Heart right ventricle (tissue), 16 donors: ENCODE measurements at regions not wholly inside any gene's neighbourhood (a gene's known extent, or its start where the extent isn't known, plus 50 kb on each side); places are given as distances from the start of the nearest gene placed in this dataset.

Experiments used
- ATAC-seq, 8 donors: fragments of 200-7000 bp; cut with Tn5 transposase; one replicate each; pipeline ENCODE4 v1.9.1; 2020; ENCODE audit warnings: mild to moderate bottlenecking in 8 of 8, moderate library complexity in 8 of 8, moderate number of reproducible peaks in 1 of 8
- DNase-seq, 2 donors: peaks; one replicate each; pipeline ENCODE4 v3.0.0-alpha.2; 2020
- H3K27ac ChIP-seq, 10 donors: fragments of 200-600 bp; sonication (generic) in 2 of 10; one replicate each; pipeline versions ENCODE4 v1.5.0 to v1.8.0; 2020 to 2022; ENCODE audit warnings: mild to moderate bottlenecking in 3 of 10
- H3K27me3 ChIP-seq, 7 donors: fragments of 200-600 bp; one replicate each; pipeline ENCODE4 v1.8.0; 2021 to 2022; ENCODE audit warnings: mild to moderate bottlenecking in 2 of 7
- H3K36me3 ChIP-seq, 9 donors: fragments of 200-600 bp; sonication (generic) in 1 of 9; one replicate each; pipeline versions ENCODE4 v1.5.0 to v1.8.0; 2020 to 2022; ENCODE audit warnings: mild to moderate bottlenecking in 2 of 9
- H3K4me1 ChIP-seq, 9 donors: fragments of 200-600 bp; sonication (generic) in 1 of 9; one replicate each; pipeline versions ENCODE4 v1.5.0 to v1.8.0; 2020 to 2022; ENCODE audit warnings: mild to moderate bottlenecking in 4 of 9
- H3K4me3 ChIP-seq, 10 donors: fragments of 200-600 bp; sonication (generic) in 2 of 10; one replicate each; pipeline versions ENCODE4 v1.5.0 to v1.8.0; 2020 to 2022; ENCODE audit warnings: mild to moderate bottlenecking in 7 of 10, moderate library complexity in 2 of 10
- H3K9me3 ChIP-seq, 11 donors: fragments of 200-600 bp in 10 of 11; sonication (generic) in 2 of 11; one replicate each; pipeline versions ENCODE4 v1.5.0 to v1.8.0; 2013 to 2022; ENCODE audit warnings: mild to moderate bottlenecking in 2 of 11, control low read depth in 1 of 11, moderate library complexity in 1 of 11
- WGBS, 2 donors: extraction: QIAGEN DNeasy Blood & Tissue Kit; methylation state at CpG; one replicate each; pipeline ENCODE4 v1.1.7; 2013; ENCODE audit warnings: inconsistent platforms in 1 of 2; 5-methylcytosine and 5-hydroxymethylcytosine counted together
- intact Hi-C, 10 donors: fragments of 100-400 bp; cut with DNase I; formaldehyde crosslinking; loops; one replicate each; pipeline versions ENCODE4 v1.11.1 to v1.14.2; 2022
- TF ChIP-seq, protein P1 (sequence below), 9 donors: fragments of 200-600 bp; sonication (generic) in 2 of 9; IDR thresholded peaks; one replicate each; pipeline versions ENCODE4 v1.5.0 to v1.8.0; 2021 to 2022; ENCODE audit warnings: antibody characterized with exemption in 9 of 9, mild to moderate bottlenecking in 5 of 9, moderate library complexity in 1 of 9
- donor health status: Arrhythmogenic right ventricular cardiomyopathy.
- donor health status: ischemic (EF 13 %, LVEDD 7.1; RV severe dilation, severe dysfunction).
- donor health status: healthy with polysubstance abuse.
- donor health status: DM: no; HTN: yes; CAD: no.
- donor health status: DM: no; HTN: no; CAD: no.
- donor health status: ischemic (EF 25% LVEDD 6.9; RV normal size, moderate dysfunction).
- donor health status: ischemic (EF 25% LVEDD 5.7; RV mildly dilated, moderate dysfunction).
- donor health status: healthy.
- donor health status: DM: yes; HTN: yes; CAD: no.
- donor health status: Ischemic cardiomyopathy.
- donor health status: ischemic (EF 35%, LVEDD 5.7; RV mildly dilated, moderate dysfunction).
- donor health status: nonischemic (EF 11% LVEDD 7.7; RV severe dilation, severe dysfunction).
- donor health status: DM: yes; HTN: yes; CAD: no.
- donor health status: PGD.
- donor health status: ischemic (EF 29% LVEDD 5.4; RV normal size, mild dysfunction).
- donor health status: nonischemic (EF 23%, LVEDD 6.1; RV moderate dilation, normal function).

DNA sequence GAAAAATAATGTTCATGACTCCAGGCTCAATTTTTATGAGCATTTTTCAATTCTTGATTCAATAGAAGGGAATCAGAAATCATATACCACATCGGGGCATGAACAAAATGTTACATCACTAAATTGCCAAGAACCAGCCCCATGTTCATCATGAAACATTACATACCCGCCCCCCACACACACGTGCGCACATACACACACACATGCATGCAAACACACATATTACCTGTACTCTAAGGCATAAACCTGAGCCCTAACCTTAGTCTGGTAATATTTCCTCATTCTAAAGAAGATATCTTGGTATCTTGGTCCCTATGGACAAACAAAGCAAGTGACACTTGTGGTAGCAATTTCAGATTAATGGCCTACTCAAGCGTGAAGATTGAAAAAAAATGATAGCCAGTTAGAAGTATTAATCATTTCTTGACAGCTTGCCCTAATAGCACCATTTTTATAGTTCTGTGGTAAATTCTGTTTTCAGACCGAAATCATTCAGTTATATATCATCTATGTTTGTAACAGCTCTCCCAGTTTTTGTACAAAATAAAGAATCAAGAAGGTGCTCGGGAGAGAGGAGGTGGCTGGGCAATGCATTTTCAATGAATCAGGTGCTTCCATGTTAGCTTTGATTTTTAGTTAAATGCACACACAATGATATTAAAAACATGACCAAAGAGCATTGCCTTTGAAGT, 95.4 kb upstream of the DOK5 start:
- DNase-seq = no peak
- TF ChIP-seq, protein P1, sequence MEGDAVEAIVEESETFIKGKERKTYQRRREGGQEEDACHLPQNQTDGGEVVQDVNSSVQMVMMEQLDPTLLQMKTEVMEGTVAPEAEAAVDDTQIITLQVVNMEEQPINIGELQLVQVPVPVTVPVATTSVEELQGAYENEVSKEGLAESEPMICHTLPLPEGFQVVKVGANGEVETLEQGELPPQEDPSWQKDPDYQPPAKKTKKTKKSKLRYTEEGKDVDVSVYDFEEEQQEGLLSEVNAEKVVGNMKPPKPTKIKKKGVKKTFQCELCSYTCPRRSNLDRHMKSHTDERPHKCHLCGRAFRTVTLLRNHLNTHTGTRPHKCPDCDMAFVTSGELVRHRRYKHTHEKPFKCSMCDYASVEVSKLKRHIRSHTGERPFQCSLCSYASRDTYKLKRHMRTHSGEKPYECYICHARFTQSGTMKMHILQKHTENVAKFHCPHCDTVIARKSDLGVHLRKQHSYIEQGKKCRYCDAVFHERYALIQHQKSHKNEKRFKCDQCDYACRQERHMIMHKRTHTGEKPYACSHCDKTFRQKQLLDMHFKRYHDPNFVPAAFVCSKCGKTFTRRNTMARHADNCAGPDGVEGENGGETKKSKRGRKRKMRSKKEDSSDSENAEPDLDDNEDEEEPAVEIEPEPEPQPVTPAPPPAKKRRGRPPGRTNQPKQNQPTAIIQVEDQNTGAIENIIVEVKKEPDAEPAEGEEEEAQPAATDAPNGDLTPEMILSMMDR (IDR thresholded peaks at IDR 0.05) = no peak
- no peaks in the 10 kb centered on the region for H3K36me3 ChIP-seq
- ATAC-seq = no peak
- H3K4me1 ChIP-seq = no peaks in the 10 kb centered on the region
- peaks cover 0 to 5% (median 0%) of the 10 kb centered on the region in 7 donors for H3K27me3 ChIP-seq
- H3K9me3 ChIP-seq = peaks cover 0 to 4% (median 0%) of the 10 kb centered on the region in 11 donors
- intact Hi-C loops = no loop called here
- 88 to 91% methylated on average over 7 of the region's 7 CpGs for WGBS, 2 donors
- no peak overlapping the region for H3K4me3 ChIP-seq
- H3K27ac ChIP-seq = no peak overlapping the region

DNA sequence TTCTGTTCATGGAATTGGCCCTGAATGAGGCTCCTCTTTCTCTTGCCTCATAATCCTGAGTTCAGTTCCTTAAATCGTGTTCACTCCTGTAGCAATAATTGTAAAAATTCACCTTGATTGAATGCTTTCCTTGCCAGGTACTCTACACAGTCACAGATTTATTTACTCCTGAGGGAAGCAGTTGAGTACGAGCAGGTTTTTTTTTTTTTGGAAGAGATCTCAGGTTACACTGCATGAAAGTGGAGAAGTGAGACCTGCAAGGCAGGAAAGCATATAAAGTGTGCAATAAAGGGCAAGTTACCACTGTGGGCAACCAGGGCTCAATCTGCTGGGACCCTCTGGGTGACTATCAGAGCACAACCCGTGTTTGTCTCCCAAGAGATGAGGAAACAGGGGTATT, 93.0 kb upstream of the DOK5 start:
- Histone ChIP-seq H3K4me1 (no peaks in the 10 kb centered on the region), H3K27me3 (peaks cover 0 to 5% (median 0%) of the 10 kb centered on the region in 7 donors), H3K27ac (no peak overlapping the region), H3K9me3 (no peaks in the 10 kb centered on the region), H3K36me3 (no peaks in the 10 kb centered on the region), H3K4me3 (no peak overlapping the region)
- DNase-seq = no peak
- no peak for ATAC-seq
- WGBS, 2 donors = 47 to 56% methylated on average over 3 of the region's 3 CpGs
- intact Hi-C loops = no loop called here
- TF ChIP-seq, protein P1 (IDR thresholded peaks at IDR 0.05) = no peak

DNA sequence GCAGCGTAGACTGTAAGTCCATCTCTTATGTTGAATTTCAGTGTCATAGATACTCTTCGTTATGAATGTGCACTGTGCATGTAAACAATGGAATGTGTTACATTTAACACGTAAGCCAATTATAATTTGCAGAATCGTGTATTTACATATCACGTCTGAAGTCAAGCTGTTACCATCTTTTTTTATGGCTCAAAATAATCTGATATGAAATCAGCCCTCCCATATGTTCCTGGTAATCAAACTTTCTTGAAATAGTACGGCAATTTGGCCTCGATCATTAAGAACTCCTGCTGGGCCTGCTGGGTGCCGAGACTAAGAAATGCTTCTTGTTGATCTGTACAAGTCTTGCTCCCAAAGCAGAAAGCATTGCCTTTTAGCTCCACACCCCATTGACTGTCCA, 89.6 kb upstream of the DOK5 start:
- no peak for ATAC-seq
- H3K27me3 ChIP-seq = no peaks in the 10 kb centered on the region
- WGBS, 2 donors = 93 to 95% methylated on average over 8 of the region's 8 CpGs
- TF ChIP-seq, protein P1 (IDR thresholded peaks at IDR 0.05) = no peak
- no peaks in the 10 kb centered on the region for H3K9me3 ChIP-seq
- intact Hi-C loops = no loop called here
- H3K36me3 ChIP-seq = no peaks in the 10 kb centered on the region
- H3K27ac ChIP-seq = no peak overlapping the region
- no peaks in the 10 kb centered on the region for H3K4me1 ChIP-seq
- H3K4me3 ChIP-seq = no peak overlapping the region
- no peak for DNase-seq

DNA sequence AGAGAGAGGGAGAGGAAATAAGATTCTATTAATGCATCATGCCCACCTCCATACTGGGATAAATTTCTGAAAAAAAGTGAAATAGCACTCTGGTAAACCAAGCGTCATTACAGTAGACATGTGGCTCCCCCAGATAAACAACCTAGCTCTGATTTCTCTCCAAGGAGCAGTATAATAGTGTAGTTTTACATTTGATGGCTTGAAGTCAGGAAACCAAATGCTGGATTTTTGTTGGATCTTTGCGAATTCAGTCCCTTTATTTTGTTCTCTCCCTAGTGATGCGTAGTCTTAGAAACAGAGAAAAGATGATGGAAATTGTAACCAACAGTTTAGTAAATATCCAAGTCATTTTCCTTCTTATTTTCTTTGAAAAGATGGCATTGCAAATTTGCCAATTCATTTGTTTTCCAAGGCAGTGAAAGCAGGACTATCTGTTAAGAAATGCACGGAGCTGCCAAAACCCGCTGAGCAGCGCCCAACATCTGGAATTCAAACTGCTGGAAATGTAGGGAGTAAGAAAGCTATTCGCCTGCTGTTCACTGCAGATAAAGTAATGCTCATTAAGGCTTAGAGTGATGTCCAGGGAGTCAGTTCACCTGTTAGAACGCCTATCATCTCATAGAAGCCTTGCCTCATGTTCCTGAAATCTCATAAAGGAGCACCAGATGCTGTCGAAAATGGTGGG, 85.7 kb upstream of the DOK5 start:
- WGBS, 2 donors = 62 to 66% methylated on average over 9 of the region's 9 CpGs

More for the DNA sequence above, 85.7 kb upstream of the DOK5 start:
- no peaks in the 10 kb centered on the region for H3K4me1 ChIP-seq
- no peaks in the 10 kb centered on the region for H3K36me3 ChIP-seq
- intact Hi-C loops = no loop called here
- no peaks in the 10 kb centered on the region for H3K27me3 ChIP-seq
- no peak overlapping the region for H3K4me3 ChIP-seq
- H3K27ac ChIP-seq = no peak overlapping the region
- DNase-seq = no peak
- no peak for ATAC-seq
- TF ChIP-seq, protein P1 (IDR thresholded peaks at IDR 0.05) = no peak
- H3K9me3 ChIP-seq = peaks cover 0 to 21% (median 0%) of the 10 kb centered on the region in 11 donors
